HEK293 (cell line): ENCODE measurements at regions not wholly inside any gene's neighbourhood (a gene's known extent, or its start where the extent isn't known, plus 50 kb on each side); places are given as distances from the start of the nearest gene placed in this dataset.
A peak's percentile ranks its signal among the peaks of the same experiment; 100 is the strongest.

Source experiments
- CTCF ChIA-PET: fragments of 350-600 bp; formaldehyde crosslinking; extraction: SDS; loops from one replicate; lab custom pipeline; 2021; ENCODE audit warnings: antibody characterized with exemption; lab: Yijun Ruan, JAX
- POLR2A ChIA-PET: fragments of 300-600 bp; formaldehyde crosslinking; extraction: SDS; loops from one replicate; lab custom pipeline; 2020; ENCODE audit warnings: antibody characterized with exemption, inconsistent platforms; lab: Yijun Ruan, JAX
- H3K27ac ChIP-seq: fragments of 200-500 bp; sonication (Bioruptor generic); 2 replicates; pipeline ENCODE4 v1.5.1; 2014; ENCODE audit warnings: low read depth, low read length, control low read depth, inconsistent platforms; ENCODE audit errors: extremely low read depth
- H3K36me3 ChIP-seq, 2 experiments: fragments of 200-500 bp in 1 of 2; sonication (Bioruptor generic) in 1 of 2; 1 replicate in 1 of 2; 2 replicates in 1 of 2; pipeline ENCODE4 v1.5.1; 2014 to 2017; ENCODE audit warnings: inconsistent platforms in 2 of 2, low read length in 2 of 2; ENCODE audit not compliant: control insufficient read depth in 2 of 2, insufficient read depth in 1 of 2
- H3K4me1 ChIP-seq: fragments of 200-500 bp; sonication (Bioruptor generic); 2 replicates; pipeline ENCODE4 v1.5.1; 2014; ENCODE audit warnings: mild to moderate bottlenecking, low read length, inconsistent platforms; ENCODE audit not compliant: control insufficient read depth, insufficient read depth
- H3K4me3 ChIP-seq: 2 replicates; pipeline ENCODE4 v1.5.1; 2011; ENCODE audit warnings: low read depth, mild to moderate bottlenecking, control low read depth, low read length, moderate library complexity
- H3K9me3 ChIP-seq: fragments of 200-500 bp; sonication (Bioruptor generic); 2 replicates; pipeline ENCODE4 v1.5.1; 2014; ENCODE audit warnings: low read depth, low read length, inconsistent platforms; ENCODE audit not compliant: control insufficient read depth, insufficient read depth
- BCL11B ChIP-seq: fragments of 450-650 bp; formaldehyde crosslinking; IDR thresholded peaks from 2 replicates; pipeline ENCODE4 v1.5.1; 2016; ENCODE audit warnings: low read depth, missing biosample characterization, missing genetic modification characterization
- FEZF1 ChIP-seq: fragments of 450-650 bp; formaldehyde crosslinking; IDR thresholded peaks from 2 replicates; pipeline ENCODE4 v1.5.1; 2016; ENCODE audit warnings: missing biosample characterization, missing genetic modification characterization
- GLIS1 ChIP-seq: fragments of 450-650 bp; formaldehyde crosslinking; IDR thresholded peaks from 2 replicates; pipeline ENCODE4 v1.5.1; 2016; ENCODE audit warnings: missing biosample characterization, missing genetic modification characterization
- PATZ1 ChIP-seq: fragments of 450-650 bp; formaldehyde crosslinking; IDR thresholded peaks from 2 replicates; pipeline ENCODE4 v1.5.1; 2016; ENCODE audit warnings: missing biosample characterization, missing genetic modification characterization
- SP3 ChIP-seq: fragments of 450-650 bp; formaldehyde crosslinking; IDR thresholded peaks from 2 replicates; pipeline ENCODE4 v1.5.1; 2016; ENCODE audit warnings: missing biosample characterization, missing genetic modification characterization
- TRIM28 ChIP-seq: IDR thresholded peaks from 2 replicates; pipeline ENCODE4 v1.6.1; 2011; ENCODE audit warnings: low read length, control low read depth, borderline replicate concordance
- ZBTB21 ChIP-seq: fragments of 450-650 bp; formaldehyde crosslinking; IDR thresholded peaks from 2 replicates; pipeline ENCODE4 v1.5.1; 2017; ENCODE audit warnings: missing biosample characterization, missing genetic modification characterization
- ZBTB49 ChIP-seq: fragments of 450-650 bp; formaldehyde crosslinking; IDR thresholded peaks from 2 replicates; pipeline ENCODE4 v1.5.1; 2016; ENCODE audit warnings: missing biosample characterization, missing genetic modification characterization, low read depth
- ZEB2 ChIP-seq: fragments of 450-650 bp; formaldehyde crosslinking; IDR thresholded peaks from 2 replicates; pipeline ENCODE4 v1.5.1; 2016; ENCODE audit warnings: missing biosample characterization, missing genetic modification characterization
- ZFHX2 ChIP-seq: fragments of 450-650 bp; formaldehyde crosslinking; conservative IDR thresholded peaks from 2 replicates; pipeline ENCODE4 v1.5.1; 2016; ENCODE audit warnings: missing biosample characterization, missing genetic modification characterization
- ZFP69B ChIP-seq: fragments of 450-650 bp; formaldehyde crosslinking; IDR thresholded peaks from 2 replicates; pipeline ENCODE4 v1.5.1; 2016; ENCODE audit warnings: missing biosample characterization, missing genetic modification characterization
- ZIC2 ChIP-seq: fragments of 450-650 bp; formaldehyde crosslinking; IDR thresholded peaks from 2 replicates; pipeline ENCODE4 v1.5.1; 2016; ENCODE audit warnings: missing biosample characterization, missing genetic modification characterization
- ZNF146 ChIP-seq: fragments of 450-650 bp; formaldehyde crosslinking; IDR thresholded peaks from 2 replicates; pipeline ENCODE4 v1.5.1; 2016; ENCODE audit warnings: missing biosample characterization, missing genetic modification characterization
- ZNF174 ChIP-seq: fragments of 450-650 bp; formaldehyde crosslinking; IDR thresholded peaks from 2 replicates; pipeline ENCODE4 v1.5.0; 2017; ENCODE audit warnings: missing biosample characterization, mild to moderate bottlenecking, missing genetic modification characterization
- ZNF518A ChIP-seq: fragments of 450-650 bp; formaldehyde crosslinking; conservative IDR thresholded peaks from 2 replicates; pipeline ENCODE4 v1.5.1; 2016; ENCODE audit warnings: low read depth, missing biosample characterization, missing genetic modification characterization
- ZNF555 ChIP-seq: fragments of 450-650 bp; formaldehyde crosslinking; conservative IDR thresholded peaks from 2 replicates; pipeline ENCODE4 v1.5.1; 2017; ENCODE audit warnings: missing biosample characterization, mild to moderate bottlenecking, missing genetic modification characterization, inconsistent platforms
- ZNF560 ChIP-seq: fragments of 450-650 bp; formaldehyde crosslinking; IDR thresholded peaks from 2 replicates; pipeline ENCODE4 v1.5.1; 2017; ENCODE audit warnings: missing biosample characterization, missing genetic modification characterization, borderline replicate concordance
- ZNF658 ChIP-seq: fragments of 450-650 bp; formaldehyde crosslinking; IDR thresholded peaks from 2 replicates; pipeline ENCODE4; 2016; ENCODE audit warnings: missing biosample characterization, missing genetic modification characterization
- ZNF660 ChIP-seq: fragments of 450-650 bp; IDR thresholded peaks from 2 replicates; pipeline ENCODE4 v1.5.1; 2018; ENCODE audit warnings: missing biosample characterization, mild to moderate bottlenecking, missing genetic modification characterization
- ZNF791 ChIP-seq: fragments of 450-650 bp; formaldehyde crosslinking; IDR thresholded peaks from 2 replicates; pipeline ENCODE4 v1.5.1; 2016; ENCODE audit warnings: missing biosample characterization, missing genetic modification characterization
- ZNF792 ChIP-seq: fragments of 450-650 bp; formaldehyde crosslinking; IDR thresholded peaks from 2 replicates; pipeline ENCODE4 v1.5.1; 2016; ENCODE audit warnings: missing biosample characterization, missing genetic modification characterization
- ZSCAN30 ChIP-seq: fragments of 450-650 bp; IDR thresholded peaks from 2 replicates; pipeline ENCODE4 v1.5.1; 2018; ENCODE audit warnings: missing biosample characterization, mild to moderate bottlenecking, missing genetic modification characterization, moderate library complexity
- TF ChIP-seq, protein P1 (sequence below): fragments of 450-650 bp; formaldehyde crosslinking; IDR thresholded peaks from 2 replicates; pipeline ENCODE4 v1.5.1; 2017; ENCODE audit warnings: missing biosample characterization, missing genetic modification characterization
- TF ChIP-seq, protein P2 (sequence below): fragments of 450-650 bp; formaldehyde crosslinking; IDR thresholded peaks from 2 replicates; pipeline ENCODE4 v1.5.1; 2016; ENCODE audit warnings: missing biosample characterization, missing genetic modification characterization

- ChIA-PET POLR2A (no interaction called here), CTCF (interaction anchor here (0.7 kb wide), 1 partner anchor 268 kb away, joined by 5 read pairs; no protein-coding TSS in a partner anchor)
- no peaks in the 10 kb centered on the region for H3K4me1 ChIP-seq
- TF ChIP-seq ZNF174 (tag by site-specific recombination) (no peak), ZNF791 (tag by site-specific recombination) (no peak), ZEB2 (tag by site-specific recombination) (0 out of 2 replicates have a peak, but pooled peaks have one; percentile 24), BCL11B (tag by site-specific recombination) (no peak), TRIM28 (peak; percentile 59; the same call in 1 of the 2 replicates), ZNF555 (tag by site-specific recombination) (no peak), ZNF660 (tag by site-specific recombination) (peak; percentile 68), SP3 (tag by site-specific recombination) (peak; percentile 19; the same call in 1 of the 2 replicates), ZIC2 (peak; percentile 50; the same call in 1 of the 2 replicates), ZBTB21 (tag by site-specific recombination) (0 out of 2 replicates have a peak, but pooled peaks have one; percentile 18), GLIS1 (tag by site-specific recombination) (peak; percentile 95), ZFP69B (no peak), ZNF560 (tag by site-specific recombination) (no peak), ZFHX2 (tag by site-specific recombination) (peak; percentile 44; the same call in 1 of the 2 replicates), PATZ1 (tag by site-specific recombination) (peak; percentile 32; the same call in 1 of the 2 replicates), ZNF658 (tag by site-specific recombination) (no peak), ZSCAN30 (tag by site-specific recombination) (no peak), ZBTB49 (tag by site-specific recombination) (no peak), ZNF146 (tag by site-specific recombination) (no peak), FEZF1 (tag by site-specific recombination) (peak; percentile 58), ZNF792 (tag by site-specific recombination) (no peak), ZNF518A (tag by site-specific recombination) (peak; percentile 34; the same call in 1 of the 2 replicates)
- TF ChIP-seq, protein P1, sequence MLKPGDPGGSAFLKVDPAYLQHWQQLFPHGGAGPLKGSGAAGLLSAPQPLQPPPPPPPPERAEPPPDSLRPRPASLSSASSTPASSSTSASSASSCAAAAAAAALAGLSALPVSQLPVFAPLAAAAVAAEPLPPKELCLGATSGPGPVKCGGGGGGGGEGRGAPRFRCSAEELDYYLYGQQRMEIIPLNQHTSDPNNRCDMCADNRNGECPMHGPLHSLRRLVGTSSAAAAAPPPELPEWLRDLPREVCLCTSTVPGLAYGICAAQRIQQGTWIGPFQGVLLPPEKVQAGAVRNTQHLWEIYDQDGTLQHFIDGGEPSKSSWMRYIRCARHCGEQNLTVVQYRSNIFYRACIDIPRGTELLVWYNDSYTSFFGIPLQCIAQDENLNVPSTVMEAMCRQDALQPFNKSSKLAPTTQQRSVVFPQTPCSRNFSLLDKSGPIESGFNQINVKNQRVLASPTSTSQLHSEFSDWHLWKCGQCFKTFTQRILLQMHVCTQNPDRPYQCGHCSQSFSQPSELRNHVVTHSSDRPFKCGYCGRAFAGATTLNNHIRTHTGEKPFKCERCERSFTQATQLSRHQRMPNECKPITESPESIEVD = no peak
- TF ChIP-seq, protein P2, sequence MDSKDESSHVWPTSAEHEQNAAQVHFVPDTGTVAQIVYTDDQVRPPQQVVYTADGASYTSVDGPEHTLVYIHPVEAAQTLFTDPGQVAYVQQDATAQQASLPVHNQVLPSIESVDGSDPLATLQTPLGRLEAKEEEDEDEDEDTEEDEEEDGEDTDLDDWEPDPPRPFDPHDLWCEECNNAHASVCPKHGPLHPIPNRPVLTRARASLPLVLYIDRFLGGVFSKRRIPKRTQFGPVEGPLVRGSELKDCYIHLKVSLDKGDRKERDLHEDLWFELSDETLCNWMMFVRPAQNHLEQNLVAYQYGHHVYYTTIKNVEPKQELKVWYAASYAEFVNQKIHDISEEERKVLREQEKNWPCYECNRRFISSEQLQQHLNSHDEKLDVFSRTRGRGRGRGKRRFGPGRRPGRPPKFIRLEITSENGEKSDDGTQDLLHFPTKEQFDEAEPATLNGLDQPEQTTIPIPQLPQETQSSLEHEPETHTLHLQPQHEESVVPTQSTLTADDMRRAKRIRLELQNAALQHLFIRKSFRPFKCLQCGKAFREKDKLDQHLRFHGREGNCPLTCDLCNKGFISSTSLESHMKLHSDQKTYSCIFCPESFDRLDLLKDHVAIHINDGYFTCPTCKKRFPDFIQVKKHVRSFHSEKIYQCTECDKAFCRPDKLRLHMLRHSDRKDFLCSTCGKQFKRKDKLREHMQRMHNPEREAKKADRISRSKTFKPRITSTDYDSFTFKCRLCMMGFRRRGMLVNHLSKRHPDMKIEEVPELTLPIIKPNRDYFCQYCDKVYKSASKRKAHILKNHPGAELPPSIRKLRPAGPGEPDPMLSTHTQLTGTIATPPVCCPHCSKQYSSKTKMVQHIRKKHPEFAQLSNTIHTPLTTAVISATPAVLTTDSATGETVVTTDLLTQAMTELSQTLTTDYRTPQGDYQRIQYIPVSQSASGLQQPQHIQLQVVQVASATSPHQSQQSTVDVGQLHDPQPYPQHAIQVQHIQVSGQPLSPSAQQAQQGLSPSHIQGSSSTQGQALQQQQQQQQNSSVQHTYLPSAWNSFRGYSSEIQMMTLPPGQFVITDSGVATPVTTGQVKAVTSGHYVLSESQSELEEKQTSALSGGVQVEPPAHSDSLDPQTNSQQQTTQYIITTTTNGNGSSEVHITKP (tag by site-specific recombination) = peak; percentile 71
These were observed 84.1 kb downstream of the GPR88 start for GRCh38 chr1:100622037-100622436.

More at GRCh38 chr1:100622037-100622436, 84.1 kb downstream of the GPR88 start:
- H3K36me3 ChIP-seq = no peaks in the 10 kb centered on the region
- H3K4me3 ChIP-seq = no peak overlapping the region
- no peaks in the 10 kb centered on the region for H3K9me3 ChIP-seq
- no peak overlapping the region for H3K27ac ChIP-seq
